ENCODE measurements at regions not wholly inside any gene's neighbourhood (a gene's known extent, or its start where the extent isn't known, plus 50 kb on each side); places are given as distances from the start of the nearest gene placed in this dataset.

DNA sequence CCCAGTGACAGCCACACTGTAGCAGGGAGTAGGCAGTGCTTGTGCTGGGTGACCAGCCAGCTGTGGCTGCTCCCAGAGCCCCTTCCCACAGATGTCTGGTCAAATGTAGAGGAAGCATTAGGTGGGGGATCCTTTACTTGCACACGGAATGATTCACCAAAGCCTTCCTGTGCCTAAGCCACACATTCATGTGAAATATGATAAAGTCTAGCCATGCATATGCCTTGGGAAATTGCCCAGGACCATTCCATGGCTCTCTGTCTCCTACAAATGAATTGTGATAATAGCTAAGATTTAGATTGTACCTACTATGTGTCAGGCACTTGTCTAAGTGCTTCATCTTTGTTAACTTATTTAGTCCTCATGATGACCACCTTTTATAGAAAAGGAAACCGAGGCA, 217.5 kb upstream of the E2F8 start:
- no peaks in the 10 kb centered on the region for H3K27me3 ChIP-seq (ENCODE audit: control insufficient read depth in 2 of 2, insufficient read depth in 2 of 2, low read length in 2 of 2)
- H2AFZ ChIP-seq (ENCODE audit: low read depth, low read length) = no peak overlapping the region
- H3K9me3 ChIP-seq (replicated peaks; ENCODE audit: control insufficient read depth, insufficient read depth, low read length) = no peaks in the 10 kb centered on the region
- no peaks in the 10 kb centered on the region for H4K20me1 ChIP-seq (replicated peaks; ENCODE audit: control insufficient read depth, extremely low read depth, insufficient read depth, low read length)
- no peaks in the 10 kb centered on the region for H3K9me1 ChIP-seq (replicated peaks; ENCODE audit: control insufficient read depth, extremely low read depth, insufficient read depth, low read length)
- H3K27ac ChIP-seq (ENCODE audit: insufficient read depth, low read depth, low read length) = no peak overlapping the region
- CTCF ChIA-PET = no interaction called here
- H3K4me2 ChIP-seq (ENCODE audit: insufficient read depth, low read length) = no peak overlapping the region
- DNase-seq (ENCODE audit: low read depth, low spot score) (no peak), FAIRE-seq (no peak)
- intact Hi-C loops (cut with micrococcal nuclease) (no loop called here), dilution Hi-C loops (cut with MboI; ENCODE audit: extremely low pct_ligation_motif_present, low sequenced_read_pairs) (no loop called here)
- no peaks in the 10 kb centered on the region for H3K4me1 ChIP-seq (ENCODE audit: control insufficient read depth, extremely low read depth, insufficient read depth, low read length)
- H3K4me3 ChIP-seq (replicated peaks in 1 of 3; ENCODE audit: insufficient read depth in 1 of 3, low read depth in 1 of 3, low read length in 3 of 3) = no peak overlapping the region
- BruUV-seq (replicated peaks) = no TSS peak
- no peak for TF ChIP-seq MYC (IDR thresholded peaks at IDR 0.05; ENCODE audit: low read depth, low read length)
- no peak for TF ChIP-seq FOS (IDR thresholded peaks at IDR 0.05; ENCODE audit: borderline replicate concordance, insufficient read depth, low read length)
- no peak for TF ChIP-seq EZH2 (IDR thresholded peaks at IDR 0.05; ENCODE audit: borderline replicate concordance, low read depth, low read length, severe bottlenecking)
- no peak for TF ChIP-seq POLR2A (IDR thresholded peaks at IDR 0.05; ENCODE audit: low read depth, low read length)
- no peak for TF ChIP-seq JUN (IDR thresholded peaks at IDR 0.05; ENCODE audit: borderline replicate concordance, insufficient read depth, insufficient read length, low read depth)
- TF ChIP-seq GATA2 (IDR thresholded peaks at IDR 0.05; ENCODE audit: insufficient read depth, insufficient read length, low read depth, low read length) = no peak
- TF ChIP-seq, protein P1, sequence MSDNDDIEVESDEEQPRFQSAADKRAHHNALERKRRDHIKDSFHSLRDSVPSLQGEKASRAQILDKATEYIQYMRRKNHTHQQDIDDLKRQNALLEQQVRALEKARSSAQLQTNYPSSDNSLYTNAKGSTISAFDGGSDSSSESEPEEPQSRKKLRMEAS (IDR thresholded peaks at IDR 0.05; ENCODE audit: insufficient read depth, insufficient read length) = no peak
- TF ChIP-seq, protein P2, sequence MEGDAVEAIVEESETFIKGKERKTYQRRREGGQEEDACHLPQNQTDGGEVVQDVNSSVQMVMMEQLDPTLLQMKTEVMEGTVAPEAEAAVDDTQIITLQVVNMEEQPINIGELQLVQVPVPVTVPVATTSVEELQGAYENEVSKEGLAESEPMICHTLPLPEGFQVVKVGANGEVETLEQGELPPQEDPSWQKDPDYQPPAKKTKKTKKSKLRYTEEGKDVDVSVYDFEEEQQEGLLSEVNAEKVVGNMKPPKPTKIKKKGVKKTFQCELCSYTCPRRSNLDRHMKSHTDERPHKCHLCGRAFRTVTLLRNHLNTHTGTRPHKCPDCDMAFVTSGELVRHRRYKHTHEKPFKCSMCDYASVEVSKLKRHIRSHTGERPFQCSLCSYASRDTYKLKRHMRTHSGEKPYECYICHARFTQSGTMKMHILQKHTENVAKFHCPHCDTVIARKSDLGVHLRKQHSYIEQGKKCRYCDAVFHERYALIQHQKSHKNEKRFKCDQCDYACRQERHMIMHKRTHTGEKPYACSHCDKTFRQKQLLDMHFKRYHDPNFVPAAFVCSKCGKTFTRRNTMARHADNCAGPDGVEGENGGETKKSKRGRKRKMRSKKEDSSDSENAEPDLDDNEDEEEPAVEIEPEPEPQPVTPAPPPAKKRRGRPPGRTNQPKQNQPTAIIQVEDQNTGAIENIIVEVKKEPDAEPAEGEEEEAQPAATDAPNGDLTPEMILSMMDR (IDR thresholded peaks at IDR 0.05; ENCODE audit: extremely low read depth in 1 of 2, insufficient read depth in 1 of 2, low read depth in 1 of 2, low read length in 2 of 2) = no peak
- no peak for TF ChIP-seq POLR2AphosphoS5 (IDR thresholded peaks at IDR 0.05; ENCODE audit: insufficient read depth, low read depth, low read length)
- H3K79me2 ChIP-seq (ENCODE audit: control insufficient read depth, insufficient read depth, low read length) = no peaks in the 10 kb centered on the region
- H3K36me3 ChIP-seq (ENCODE audit: control insufficient read depth in 2 of 2, extremely low read depth in 1 of 2, insufficient read depth in 2 of 2, low read length in 2 of 2) = no peaks in the 10 kb centered on the region
- POLR2A ChIA-PET = no interaction called here
- H3K9ac ChIP-seq (replicated peaks; ENCODE audit: extremely low read depth, insufficient read depth, low read length) = no peak overlapping the region

Measured in endothelial cell of umbilical vein (primary cell).